WI38 (cell line): ENCODE measurements at regions not wholly inside any gene's neighbourhood (a gene's known extent, or its start where the extent isn't known, plus 50 kb on each side); places are given as distances from the start of the nearest gene placed in this dataset.

Experiments
- H3K4me3 ChIP-seq: 2 replicates; pipeline ENCODE4 v1.5.1; 2011; ENCODE audit warnings: low read depth, mild to moderate bottlenecking, control low read depth, low read length
- CTCF ChIP-seq: IDR thresholded peaks from 2 replicates; pipeline ENCODE4 v1.5.1; 2012; ENCODE audit warnings: low read depth, mild to moderate bottlenecking, control low read depth, low read length

- no peak overlapping the region for H3K4me3 ChIP-seq
- no peak for TF ChIP-seq CTCF
Observed at GRCh38 chr1:83509301-83509781, 489.6 kb downstream of the TTLL7 start.

GRCh38 chr1:83508485-83509151 lies 490.3 kb downstream of the TTLL7 start:
- no peak overlapping the region for H3K4me3 ChIP-seq
- TF ChIP-seq CTCF, result no peak

GRCh38 chr1:83505148-83505547 lies 493.8 kb downstream of the TTLL7 start:
- no peak for TF ChIP-seq CTCF
- H3K4me3 ChIP-seq, result no peak overlapping the region

GRCh38 chr1:83503153-83503552 lies 495.8 kb downstream of the TTLL7 start:
- TF ChIP-seq CTCF, result no peak

GRCh38 chr1:83500987-83501591 lies 497.8 kb downstream of the TTLL7 start:
- no peak for TF ChIP-seq CTCF
- H3K4me3 ChIP-seq, result no peak overlapping the region

More at GRCh38 chr1:83503153-83503552, 495.8 kb downstream of the TTLL7 start:
- no peak overlapping the region for H3K4me3 ChIP-seq

- no peak overlapping the region for H3K4me3 ChIP-seq
- no peak for TF ChIP-seq CTCF
Observed at GRCh38 chr1:83500531-83500930, 498.4 kb downstream of the TTLL7 start.

- H3K4me3 ChIP-seq, result no peak overlapping the region
- no peak for TF ChIP-seq CTCF
Observed at GRCh38 chr1:83499998-83500397, 498.9 kb downstream of the TTLL7 start.
